GM06990 (cell line): ENCODE measurements at regions not wholly inside any gene's neighbourhood (a gene's known extent, or its start where the extent isn't known, plus 50 kb on each side); places are given as distances from the start of the nearest gene placed in this dataset.

Source experiments
- DNase-seq: peaks from one replicate; pipeline ENCODE4 v3.0.0-alpha.2; 2011; ENCODE audit not compliant: insufficient read length; ENCODE audit errors: extremely low read depth
- H3K27me3 ChIP-seq: replicated peaks from 2 replicates; pipeline ENCODE4 v1.6.0; 2011; ENCODE audit warnings: low read length; ENCODE audit not compliant: control insufficient read depth, insufficient read depth
- H3K36me3 ChIP-seq: 2 replicates; pipeline ENCODE4 v1.5.1; 2011; ENCODE audit warnings: low read length; ENCODE audit not compliant: control insufficient read depth, insufficient read depth
- H3K4me3 ChIP-seq: replicated peaks from 2 replicates; pipeline ENCODE4 v1.5.1; 2011; ENCODE audit warnings: low read depth, mild to moderate bottlenecking, control low read depth, low read length
- TF ChIP-seq, protein P1 (sequence below): IDR thresholded peaks from 2 replicates; pipeline ENCODE4 v1.5.1; 2011; ENCODE audit warnings: low read length, control low read depth, mild to moderate bottlenecking, inconsistent platforms; ENCODE audit not compliant: insufficient read depth, poor library complexity, severe bottlenecking

DNA sequence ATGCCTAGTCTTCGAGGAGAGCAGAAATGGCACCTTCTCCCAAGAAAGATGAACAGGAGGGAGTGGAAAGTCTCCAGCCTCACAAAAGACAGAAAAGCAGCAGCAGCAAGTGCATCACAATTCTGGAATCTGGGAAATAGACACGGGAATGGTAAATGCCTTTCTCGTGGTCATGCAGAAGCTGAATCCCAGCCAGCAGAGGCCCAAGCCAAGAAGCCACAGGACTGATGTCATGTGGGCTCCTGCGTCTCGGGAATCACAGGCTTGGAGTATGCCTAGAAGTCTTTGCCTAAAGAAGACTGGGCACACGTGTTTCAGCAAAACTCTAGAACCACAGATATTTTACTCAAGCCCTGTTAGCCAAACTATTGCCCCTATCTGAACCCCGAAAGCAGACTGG lies 260.3 kb upstream of the PLD5 start:
- TF ChIP-seq, protein P1, sequence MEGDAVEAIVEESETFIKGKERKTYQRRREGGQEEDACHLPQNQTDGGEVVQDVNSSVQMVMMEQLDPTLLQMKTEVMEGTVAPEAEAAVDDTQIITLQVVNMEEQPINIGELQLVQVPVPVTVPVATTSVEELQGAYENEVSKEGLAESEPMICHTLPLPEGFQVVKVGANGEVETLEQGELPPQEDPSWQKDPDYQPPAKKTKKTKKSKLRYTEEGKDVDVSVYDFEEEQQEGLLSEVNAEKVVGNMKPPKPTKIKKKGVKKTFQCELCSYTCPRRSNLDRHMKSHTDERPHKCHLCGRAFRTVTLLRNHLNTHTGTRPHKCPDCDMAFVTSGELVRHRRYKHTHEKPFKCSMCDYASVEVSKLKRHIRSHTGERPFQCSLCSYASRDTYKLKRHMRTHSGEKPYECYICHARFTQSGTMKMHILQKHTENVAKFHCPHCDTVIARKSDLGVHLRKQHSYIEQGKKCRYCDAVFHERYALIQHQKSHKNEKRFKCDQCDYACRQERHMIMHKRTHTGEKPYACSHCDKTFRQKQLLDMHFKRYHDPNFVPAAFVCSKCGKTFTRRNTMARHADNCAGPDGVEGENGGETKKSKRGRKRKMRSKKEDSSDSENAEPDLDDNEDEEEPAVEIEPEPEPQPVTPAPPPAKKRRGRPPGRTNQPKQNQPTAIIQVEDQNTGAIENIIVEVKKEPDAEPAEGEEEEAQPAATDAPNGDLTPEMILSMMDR: no peak
- no peak overlapping the region for H3K4me3 ChIP-seq
- H3K27me3 ChIP-seq: no peaks in the 10 kb centered on the region
- no peaks in the 10 kb centered on the region for H3K36me3 ChIP-seq
- no peak for DNase-seq

DNA sequence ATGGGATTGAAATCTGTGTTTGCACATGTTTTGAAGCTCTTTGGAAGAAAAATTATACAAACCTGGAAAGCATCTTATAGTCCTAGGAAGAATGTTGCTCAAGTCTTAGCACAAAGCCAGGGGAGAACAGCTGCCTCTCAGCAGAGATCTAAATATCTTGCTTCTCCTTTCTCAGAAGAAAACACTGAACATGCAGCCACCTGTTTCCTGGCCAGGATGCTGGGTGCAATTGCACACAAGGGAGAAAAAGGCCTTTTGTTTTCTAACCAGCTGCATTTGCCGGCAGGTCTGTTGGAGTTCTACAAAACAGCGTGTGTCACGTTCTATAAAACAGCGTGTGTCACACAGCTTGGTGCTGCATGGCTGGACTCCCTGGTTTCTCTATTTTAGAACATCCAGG lies 259.6 kb upstream of the PLD5 start:
- Histone ChIP-seq H3K36me3 (no peaks in the 10 kb centered on the region), H3K27me3 (no peaks in the 10 kb centered on the region), H3K4me3 (no peak overlapping the region)
- TF ChIP-seq, protein P1: no peak
- DNase-seq: peak; percentile 41

DNA sequence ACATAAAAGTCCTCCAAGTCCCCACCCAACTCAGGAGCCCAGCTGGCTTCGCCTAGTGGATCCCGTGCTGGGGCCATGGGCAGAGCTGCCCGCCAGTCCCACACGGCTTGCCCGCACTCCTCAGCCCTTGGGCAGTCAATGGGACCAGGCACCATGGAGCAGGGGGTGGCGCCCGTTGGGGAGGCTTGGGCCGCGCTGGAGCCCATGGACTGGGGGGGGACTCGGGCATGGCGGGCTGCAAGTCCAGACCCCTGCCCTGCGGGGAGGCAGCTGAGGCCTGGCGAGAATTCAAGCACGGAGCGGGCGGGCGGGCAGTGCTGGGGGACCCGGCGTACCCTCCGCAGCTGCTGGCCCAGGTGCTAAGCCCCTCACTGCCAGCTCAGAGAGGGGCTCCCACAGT lies 249.8 kb upstream of the PLD5 start:
- no peak for DNase-seq
- Histone ChIP-seq H3K4me3 (no peak overlapping the region), H3K27me3 (no peaks in the 10 kb centered on the region), H3K36me3 (no peaks in the 10 kb centered on the region)
- TF ChIP-seq, protein P1: no peak

DNA sequence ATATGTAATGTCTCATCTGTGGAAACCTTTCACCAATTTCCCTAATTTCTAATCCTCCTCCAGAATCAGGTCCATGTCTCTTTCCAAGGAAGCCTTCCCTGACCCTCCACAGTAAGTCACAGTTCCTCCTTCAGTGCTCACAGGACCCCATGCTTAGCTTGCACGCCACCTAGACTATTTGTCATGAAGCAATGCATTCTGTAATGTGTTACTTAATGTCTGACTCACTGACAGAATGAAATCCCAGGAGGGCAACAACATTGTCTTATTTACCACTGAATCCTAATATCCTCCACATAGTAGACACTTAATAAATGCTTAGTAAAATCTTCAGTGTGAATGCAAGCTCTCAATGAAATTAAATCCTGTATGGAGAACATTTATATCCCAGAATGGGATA lies 245.9 kb upstream of the PLD5 start:
- H3K4me3 ChIP-seq: no peak overlapping the region
- TF ChIP-seq, protein P1: no peak
- no peaks in the 10 kb centered on the region for H3K27me3 ChIP-seq
- H3K36me3 ChIP-seq: no peaks in the 10 kb centered on the region
- DNase-seq: no peak

DNA sequence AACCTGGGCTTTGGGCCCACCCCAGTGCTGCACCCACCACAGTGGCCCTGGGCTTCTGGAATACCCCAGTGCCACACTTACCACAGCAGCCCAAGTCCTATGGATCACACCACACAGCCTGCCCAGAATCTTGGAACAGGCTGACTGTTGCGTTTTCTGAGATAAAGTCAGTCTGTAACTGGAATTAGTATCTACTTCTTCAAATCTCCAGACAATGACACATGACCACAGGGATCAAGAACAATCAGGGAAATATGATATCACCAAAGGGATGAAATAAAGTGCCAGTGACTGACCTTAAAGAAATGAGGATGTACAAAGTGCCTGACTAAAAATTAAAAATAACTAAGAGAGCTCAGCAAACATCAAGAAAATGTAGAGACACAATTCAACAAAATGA lies 239.7 kb upstream of the PLD5 start:
- Histone ChIP-seq H3K36me3 (no peaks in the 10 kb centered on the region), H3K4me3 (no peak overlapping the region), H3K27me3 (no peaks in the 10 kb centered on the region)
- TF ChIP-seq, protein P1: no peak
- no peak for DNase-seq

DNA sequence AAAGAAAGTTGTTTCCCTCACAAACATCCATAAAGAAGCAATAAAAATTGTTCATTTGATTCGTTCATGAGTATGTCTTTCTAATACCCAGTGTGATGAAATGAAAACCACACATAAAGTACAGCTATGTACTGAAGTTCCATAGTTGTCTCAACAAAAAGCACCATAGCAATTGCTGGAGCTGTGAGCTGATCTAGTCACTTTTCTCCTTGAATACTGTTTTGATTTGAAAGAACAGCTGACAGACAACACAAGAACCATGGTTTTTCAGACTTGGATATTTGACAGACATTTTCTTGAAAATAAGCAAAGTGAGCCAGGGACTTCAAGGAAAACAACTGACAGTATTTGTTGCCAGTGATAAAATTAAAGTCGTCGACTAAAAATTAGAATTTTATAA lies 237.1 kb upstream of the PLD5 start:
- H3K27me3 ChIP-seq: no peaks in the 10 kb centered on the region
- H3K36me3 ChIP-seq: no peaks in the 10 kb centered on the region
- TF ChIP-seq, protein P1: no peak
- no peak overlapping the region for H3K4me3 ChIP-seq
- no peak for DNase-seq
